Neural cell (in vitro differentiated cells): ENCODE measurements at regions not wholly inside any gene's neighbourhood (a gene's known extent, or its start where the extent isn't known, plus 50 kb on each side); places are given as distances from the start of the nearest gene placed in this dataset.

Source experiments
- EP300 ChIP-seq: fragments of 450-650 bp; conservative IDR thresholded peaks from 2 replicates; pipeline ENCODE4 v1.6.1; 2014; ENCODE audit warnings: antibody characterized with exemption, mild to moderate bottlenecking, moderate library complexity; ENCODE audit not compliant: poor library complexity, severe bottlenecking
- EZH2 ChIP-seq: fragments of 200-600, 300-800 bp; shearing (Covaris generic), sonication (generic); IDR thresholded peaks from 2 replicates; pipeline ENCODE4 v1.6.1; 2014; ENCODE audit warnings: antibody characterized with exemption, low read length, borderline replicate concordance, mild to moderate bottlenecking; ENCODE audit not compliant: insufficient read depth, poor library complexity, severe bottlenecking
- MXI1 ChIP-seq: fragments of 450-650 bp; conservative IDR thresholded peaks from 2 replicates; pipeline ENCODE4 v1.6.1; 2014; ENCODE audit warnings: antibody characterized with exemption, mild to moderate bottlenecking; ENCODE audit not compliant: poor library complexity, severe bottlenecking
- POLR2AphosphoS5 ChIP-seq: IDR thresholded peaks from 2 replicates; pipeline ENCODE4 v1.6.1; 2012
- RAD21 ChIP-seq: fragments of 450-650 bp; conservative IDR thresholded peaks from 2 replicates; pipeline ENCODE4 v1.6.1; 2014; ENCODE audit warnings: antibody characterized with exemption, mild to moderate bottlenecking, moderate library complexity
- SMC3 ChIP-seq: fragments of 450-650 bp; conservative IDR thresholded peaks from 2 replicates; pipeline ENCODE4 v1.6.1; 2014; ENCODE audit warnings: antibody characterized with exemption, mild to moderate bottlenecking, moderate library complexity; ENCODE audit not compliant: poor library complexity
- TAF1 ChIP-seq: IDR thresholded peaks from 2 replicates; pipeline ENCODE4 v1.6.1; 2012; ENCODE audit warnings: low read depth
- TF ChIP-seq, protein P1 (sequence below): fragments of 450-650 bp; IDR thresholded peaks from 2 replicates; pipeline ENCODE4 v1.5.1; 2014; ENCODE audit warnings: antibody characterized with exemption, mild to moderate bottlenecking, moderate library complexity; ENCODE audit not compliant: poor library complexity, severe bottlenecking
- TF ChIP-seq, protein P2 (sequence below): IDR thresholded peaks from 2 replicates; pipeline ENCODE4 v1.6.1; 2012; ENCODE audit warnings: borderline replicate concordance

DNA sequence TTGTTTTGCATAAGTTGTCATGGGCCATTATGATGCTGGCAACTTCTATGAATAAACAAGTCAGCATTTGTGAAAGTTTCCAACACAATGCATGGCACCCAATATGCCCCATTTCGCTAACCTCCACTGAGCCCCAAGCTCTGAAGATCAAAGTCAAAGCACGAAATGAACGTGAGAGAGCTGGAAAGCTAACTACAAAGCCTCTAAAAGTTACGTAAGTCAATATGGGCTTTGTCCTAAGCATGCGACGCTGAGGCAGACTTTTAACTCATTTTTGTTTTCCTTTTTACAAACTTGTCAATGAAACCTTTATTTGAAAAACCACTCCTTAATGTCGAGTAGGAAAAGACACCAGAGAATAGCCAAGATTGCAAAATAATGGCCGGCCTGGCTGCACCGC lies 131.6 kb upstream of the NUDT7 start:
- TF ChIP-seq, protein P1, sequence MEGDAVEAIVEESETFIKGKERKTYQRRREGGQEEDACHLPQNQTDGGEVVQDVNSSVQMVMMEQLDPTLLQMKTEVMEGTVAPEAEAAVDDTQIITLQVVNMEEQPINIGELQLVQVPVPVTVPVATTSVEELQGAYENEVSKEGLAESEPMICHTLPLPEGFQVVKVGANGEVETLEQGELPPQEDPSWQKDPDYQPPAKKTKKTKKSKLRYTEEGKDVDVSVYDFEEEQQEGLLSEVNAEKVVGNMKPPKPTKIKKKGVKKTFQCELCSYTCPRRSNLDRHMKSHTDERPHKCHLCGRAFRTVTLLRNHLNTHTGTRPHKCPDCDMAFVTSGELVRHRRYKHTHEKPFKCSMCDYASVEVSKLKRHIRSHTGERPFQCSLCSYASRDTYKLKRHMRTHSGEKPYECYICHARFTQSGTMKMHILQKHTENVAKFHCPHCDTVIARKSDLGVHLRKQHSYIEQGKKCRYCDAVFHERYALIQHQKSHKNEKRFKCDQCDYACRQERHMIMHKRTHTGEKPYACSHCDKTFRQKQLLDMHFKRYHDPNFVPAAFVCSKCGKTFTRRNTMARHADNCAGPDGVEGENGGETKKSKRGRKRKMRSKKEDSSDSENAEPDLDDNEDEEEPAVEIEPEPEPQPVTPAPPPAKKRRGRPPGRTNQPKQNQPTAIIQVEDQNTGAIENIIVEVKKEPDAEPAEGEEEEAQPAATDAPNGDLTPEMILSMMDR, result no peak
- TF ChIP-seq RAD21 (no peak), EZH2 (no peak), POLR2AphosphoS5 (no peak), MXI1 (no peak), TAF1 (no peak), EP300 (no peak), SMC3 (no peak)
- TF ChIP-seq, protein P2, sequence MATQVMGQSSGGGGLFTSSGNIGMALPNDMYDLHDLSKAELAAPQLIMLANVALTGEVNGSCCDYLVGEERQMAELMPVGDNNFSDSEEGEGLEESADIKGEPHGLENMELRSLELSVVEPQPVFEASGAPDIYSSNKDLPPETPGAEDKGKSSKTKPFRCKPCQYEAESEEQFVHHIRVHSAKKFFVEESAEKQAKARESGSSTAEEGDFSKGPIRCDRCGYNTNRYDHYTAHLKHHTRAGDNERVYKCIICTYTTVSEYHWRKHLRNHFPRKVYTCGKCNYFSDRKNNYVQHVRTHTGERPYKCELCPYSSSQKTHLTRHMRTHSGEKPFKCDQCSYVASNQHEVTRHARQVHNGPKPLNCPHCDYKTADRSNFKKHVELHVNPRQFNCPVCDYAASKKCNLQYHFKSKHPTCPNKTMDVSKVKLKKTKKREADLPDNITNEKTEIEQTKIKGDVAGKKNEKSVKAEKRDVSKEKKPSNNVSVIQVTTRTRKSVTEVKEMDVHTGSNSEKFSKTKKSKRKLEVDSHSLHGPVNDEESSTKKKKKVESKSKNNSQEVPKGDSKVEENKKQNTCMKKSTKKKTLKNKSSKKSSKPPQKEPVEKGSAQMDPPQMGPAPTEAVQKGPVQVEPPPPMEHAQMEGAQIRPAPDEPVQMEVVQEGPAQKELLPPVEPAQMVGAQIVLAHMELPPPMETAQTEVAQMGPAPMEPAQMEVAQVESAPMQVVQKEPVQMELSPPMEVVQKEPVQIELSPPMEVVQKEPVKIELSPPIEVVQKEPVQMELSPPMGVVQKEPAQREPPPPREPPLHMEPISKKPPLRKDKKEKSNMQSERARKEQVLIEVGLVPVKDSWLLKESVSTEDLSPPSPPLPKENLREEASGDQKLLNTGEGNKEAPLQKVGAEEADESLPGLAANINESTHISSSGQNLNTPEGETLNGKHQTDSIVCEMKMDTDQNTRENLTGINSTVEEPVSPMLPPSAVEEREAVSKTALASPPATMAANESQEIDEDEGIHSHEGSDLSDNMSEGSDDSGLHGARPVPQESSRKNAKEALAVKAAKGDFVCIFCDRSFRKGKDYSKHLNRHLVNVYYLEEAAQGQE, result no peak
